ENCODE measurements at regions not wholly inside any gene's neighbourhood (a gene's known extent, or its start where the extent isn't known, plus 50 kb on each side); places are given as distances from the start of the nearest gene placed in this dataset.
A peak's percentile ranks its signal among the peaks of the same experiment; 100 is the strongest.
"Not testable (repeated sequence)": the region's sequence is repeated elsewhere in the genome, so short reads cannot be mapped to it uniquely, and the experiment has no call there.

DNA sequence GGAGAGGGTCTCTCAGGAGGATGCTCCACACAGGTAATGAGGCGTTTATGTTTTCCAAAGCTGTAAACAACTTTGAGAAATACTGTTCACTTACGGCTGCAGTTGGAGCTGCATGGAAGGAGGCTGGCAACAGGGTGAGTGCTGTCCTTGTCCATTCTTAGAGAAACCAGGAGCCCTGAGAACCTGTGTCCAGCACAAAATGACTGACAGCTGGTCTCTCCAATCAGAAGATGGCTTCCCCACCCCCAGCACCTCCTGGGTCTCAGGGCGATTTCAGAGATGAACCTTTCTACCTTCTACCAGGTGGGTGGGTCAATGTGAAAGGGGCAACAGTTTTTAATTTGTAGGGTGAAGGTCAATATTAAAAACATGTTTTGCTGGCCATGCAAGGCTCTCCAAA, 353.6 kb downstream of the NPHP4 start:
- no peak for DNase-seq

DNA sequence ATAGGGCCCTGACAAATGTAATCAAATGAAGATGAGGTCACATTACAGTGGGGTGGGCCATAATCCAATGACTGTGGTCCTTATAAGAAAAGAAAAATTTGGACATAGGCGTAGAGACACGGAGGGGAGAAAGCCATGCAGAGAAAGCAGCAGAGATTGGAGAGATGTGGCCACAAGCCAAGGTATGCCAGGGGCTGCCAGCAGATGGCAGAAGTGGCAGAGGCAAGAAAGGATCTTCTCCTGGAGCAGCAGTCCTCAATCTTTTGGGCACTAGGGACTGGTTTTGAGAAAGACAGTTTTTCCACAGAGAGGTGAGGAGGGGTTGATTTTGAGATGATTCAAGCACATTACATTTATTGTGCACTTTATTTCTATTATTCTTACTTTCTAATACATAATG, 355.1 kb downstream of the NPHP4 start:
- peak in 8 of 51 donors; percentile 3 to 24 (median 8) for DNase-seq

DNA sequence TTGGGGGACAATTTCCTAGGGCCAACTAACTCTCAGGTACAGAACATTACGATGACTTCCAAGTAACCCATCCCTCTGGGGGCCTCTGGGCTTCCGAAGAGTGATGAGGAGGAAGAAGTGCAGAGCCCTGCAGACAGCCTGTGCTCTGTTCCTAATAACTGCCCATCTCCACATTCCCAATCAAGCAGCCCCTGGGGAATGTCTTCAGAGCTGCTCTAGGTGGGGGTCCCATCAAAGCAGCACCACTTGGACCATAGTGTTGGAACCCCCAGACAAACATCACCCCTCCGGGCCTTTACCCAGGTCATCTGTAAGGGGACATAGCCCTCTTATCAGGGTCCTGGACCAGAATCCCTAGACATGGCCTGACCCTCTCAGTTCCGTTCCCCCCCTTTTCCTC, 357.3 kb downstream of the NPHP4 start:
- DNase-seq, result no peak

DNA sequence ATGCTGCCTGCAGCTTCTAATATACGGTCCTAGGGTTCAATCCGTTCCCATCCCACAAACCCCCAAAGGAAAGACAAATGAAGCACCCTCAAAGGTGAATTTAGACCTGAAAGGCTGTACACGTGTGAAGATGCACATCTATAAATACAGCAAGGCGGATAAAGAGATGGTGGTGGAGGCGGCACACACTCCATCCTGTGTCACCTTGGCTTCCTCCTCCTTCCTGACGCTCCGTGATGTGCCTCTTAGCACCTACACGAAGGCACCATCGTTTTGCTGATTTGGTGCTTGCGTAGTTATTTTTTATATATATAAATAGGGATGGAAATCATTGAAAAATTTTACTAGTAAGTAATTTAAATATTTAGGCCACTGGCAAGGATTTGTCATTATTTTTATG, 359.4 kb downstream of the NPHP4 start:
- DNase-seq, result no peak

DNA sequence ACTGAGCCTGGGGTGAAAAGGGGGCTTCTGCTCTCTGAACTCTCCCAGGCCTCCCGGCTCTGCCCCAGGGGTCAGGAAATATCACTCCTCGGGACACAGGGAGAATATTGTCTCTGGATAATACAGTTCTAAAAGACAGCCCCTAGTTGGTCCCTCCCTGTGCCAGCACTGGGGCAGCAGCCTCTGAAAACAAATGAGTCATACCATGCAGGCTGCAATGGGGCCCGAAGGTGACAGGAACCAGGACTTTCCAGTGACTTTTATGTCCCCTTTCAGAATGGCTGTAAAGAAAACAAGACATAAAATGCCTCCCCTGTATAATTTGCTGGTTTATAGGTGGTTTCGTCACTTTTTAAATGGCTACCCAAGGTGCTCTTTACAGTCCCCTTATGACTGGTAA, 360.0 kb downstream of the NPHP4 start:
- no peak for DNase-seq

DNA sequence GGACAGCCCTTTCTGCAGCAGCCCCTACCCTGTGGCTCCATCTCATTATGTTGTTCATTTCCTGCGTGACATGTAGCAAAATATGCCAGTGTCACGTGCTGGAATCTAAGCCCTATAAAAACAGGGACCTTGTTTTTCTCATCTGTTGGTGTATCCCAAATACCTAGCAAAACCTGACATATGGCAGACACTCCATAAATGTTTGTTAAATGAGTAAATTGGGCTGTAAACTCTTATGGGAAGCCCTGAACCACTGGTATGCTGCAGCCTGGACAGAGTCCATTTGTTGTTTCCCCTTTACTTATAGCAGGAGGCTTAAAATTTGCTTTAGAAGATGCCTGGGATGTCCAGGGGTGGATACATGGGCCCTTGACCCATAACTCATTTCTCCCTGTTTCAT, 363.8 kb downstream of the NPHP4 start:
- DNase-seq, result no peak

DNA sequence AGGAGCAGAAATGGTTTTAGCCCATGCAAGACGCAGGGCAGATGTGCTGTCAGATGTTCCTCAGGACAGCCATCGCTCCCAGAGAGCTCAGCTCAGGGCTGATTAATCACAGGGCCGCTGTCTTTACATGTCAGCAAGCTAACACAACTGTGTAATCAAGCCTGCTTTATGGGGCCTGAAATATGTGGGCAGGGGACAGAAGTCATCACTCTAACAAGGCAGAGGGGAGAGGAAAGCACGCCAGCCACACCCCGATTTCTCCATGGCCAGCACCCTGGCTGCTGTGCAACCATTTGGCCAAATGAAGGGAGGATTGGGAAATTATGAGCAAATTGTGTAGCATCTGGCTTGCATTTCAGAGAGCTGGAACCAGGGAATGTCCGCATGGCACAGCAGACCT, 368.8 kb downstream of the NPHP4 start:
- no peak for DNase-seq

DNA sequence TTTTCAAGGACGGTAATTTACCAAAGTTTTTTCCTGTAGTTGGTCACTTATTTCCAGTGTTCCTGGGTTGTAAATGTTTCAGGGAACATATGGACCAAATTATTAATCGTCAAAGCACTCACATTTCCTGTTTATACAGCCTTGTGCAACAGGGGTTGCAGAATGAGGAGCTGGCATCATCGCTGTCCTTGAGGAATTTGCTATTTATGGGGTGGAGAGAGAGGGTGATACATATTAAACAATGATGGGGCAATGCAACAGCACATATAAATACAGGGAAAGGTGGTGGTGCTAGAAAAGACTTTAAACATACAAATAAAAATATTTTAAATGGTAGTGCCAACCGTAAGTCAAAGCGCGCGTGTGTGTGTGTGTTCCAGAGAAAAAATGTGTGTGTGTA, 369.8 kb downstream of the NPHP4 start:
- no peak for DNase-seq

DNA sequence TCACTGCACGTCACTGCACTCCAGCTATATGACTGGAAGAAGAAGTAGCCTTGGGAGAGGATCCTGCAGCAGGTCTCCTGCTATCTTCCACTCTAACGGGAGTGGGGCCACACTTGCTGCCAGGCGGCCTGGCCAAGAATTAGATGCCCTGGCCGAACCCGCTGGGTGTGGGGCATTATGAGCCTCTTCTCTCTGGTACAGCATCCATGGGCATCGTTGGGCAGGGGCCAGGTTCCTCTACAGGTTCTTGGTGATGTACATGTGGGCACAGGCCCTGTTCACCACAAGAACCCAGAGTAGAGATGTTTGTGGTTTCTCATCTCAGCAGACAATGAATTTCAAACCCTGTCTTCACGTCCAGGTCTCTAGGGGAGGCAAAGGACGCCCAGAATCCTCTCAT, 370.5 kb downstream of the NPHP4 start:
- DNase-seq, result no peak

DNA sequence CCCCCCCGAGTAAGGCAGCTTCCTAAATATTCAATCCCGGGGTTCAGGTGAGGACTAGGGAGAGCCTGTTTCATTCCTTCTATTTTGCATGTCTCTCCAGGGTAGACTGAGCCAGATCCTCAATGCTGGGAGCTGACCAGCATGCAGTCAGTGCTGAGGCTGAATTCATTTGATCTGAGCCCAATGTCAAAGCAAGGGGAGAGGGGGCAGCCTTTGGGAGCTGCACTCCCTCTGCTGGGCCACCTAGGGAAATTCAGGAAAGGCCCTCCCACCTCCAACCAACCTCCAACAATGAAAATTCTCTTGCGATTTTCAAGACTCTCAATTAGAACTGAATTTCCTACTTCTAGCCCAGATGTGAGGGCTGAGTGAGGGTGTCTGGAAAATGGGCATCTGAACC, 371.2 kb downstream of the NPHP4 start:
- DNase-seq, result peak in 8 of 51 donors; percentile 5 to 29 (median 14)

DNA sequence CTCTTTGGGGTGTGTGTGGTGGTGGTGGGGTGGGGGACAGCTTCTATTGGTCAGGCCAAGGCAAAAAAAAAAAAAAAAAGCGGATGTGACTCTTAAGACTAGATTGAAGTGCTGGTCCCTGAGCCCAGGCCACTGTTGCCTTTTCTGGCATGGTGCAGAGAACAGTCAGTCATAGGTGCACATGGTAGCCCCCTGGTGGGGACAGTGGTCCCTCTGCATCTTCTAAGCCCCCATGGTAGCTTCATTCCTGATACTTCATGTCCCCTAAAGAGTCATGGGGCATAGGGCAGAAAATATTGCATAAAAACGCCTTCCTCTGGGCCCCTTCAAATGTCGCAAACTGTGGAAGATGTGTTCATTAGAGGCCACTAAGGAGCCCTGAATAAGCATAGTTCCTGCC, 371.8 kb downstream of the NPHP4 start:
- no peak for DNase-seq

DNA sequence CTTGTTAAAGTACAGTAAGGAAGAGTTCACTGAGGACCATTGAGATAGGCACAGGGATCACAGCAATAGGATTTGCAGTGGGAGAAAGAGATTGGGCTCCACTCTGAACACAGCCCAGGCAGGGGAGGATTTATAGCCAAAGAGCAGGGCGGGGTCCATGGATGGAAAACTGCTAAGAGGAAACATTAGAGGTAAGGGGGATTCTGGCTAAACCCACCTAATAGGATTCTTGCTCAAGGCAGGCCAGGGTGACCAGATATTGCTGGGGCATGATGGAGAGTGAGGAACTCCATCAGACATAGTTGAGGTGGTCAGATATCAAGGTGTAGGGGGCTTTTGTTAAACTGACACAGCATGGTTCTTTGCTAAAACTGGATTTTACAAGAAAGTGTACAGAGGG, 372.8 kb downstream of the NPHP4 start:
- no peak for DNase-seq

DNA sequence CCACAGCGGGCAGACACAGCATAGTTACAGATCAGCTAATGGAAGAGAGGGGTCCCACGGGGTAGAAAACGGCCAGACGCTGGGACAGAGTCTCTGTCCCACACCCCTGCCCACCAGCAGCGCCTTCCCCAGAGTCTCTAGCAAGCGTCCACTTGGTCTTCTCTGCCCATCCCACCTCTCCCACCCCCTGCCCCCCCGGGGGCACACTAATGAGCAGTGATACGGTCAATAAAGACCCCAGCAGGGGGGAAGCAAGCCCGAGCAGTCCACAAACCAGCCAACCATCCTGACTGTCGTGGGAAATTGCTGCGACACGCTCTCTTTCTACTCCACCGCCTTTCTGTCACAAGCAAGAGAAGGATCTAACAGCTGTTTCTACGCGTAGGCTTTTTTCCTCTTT, 374.7 kb downstream of the NPHP4 start:
- DNase-seq, result no peak

DNA sequence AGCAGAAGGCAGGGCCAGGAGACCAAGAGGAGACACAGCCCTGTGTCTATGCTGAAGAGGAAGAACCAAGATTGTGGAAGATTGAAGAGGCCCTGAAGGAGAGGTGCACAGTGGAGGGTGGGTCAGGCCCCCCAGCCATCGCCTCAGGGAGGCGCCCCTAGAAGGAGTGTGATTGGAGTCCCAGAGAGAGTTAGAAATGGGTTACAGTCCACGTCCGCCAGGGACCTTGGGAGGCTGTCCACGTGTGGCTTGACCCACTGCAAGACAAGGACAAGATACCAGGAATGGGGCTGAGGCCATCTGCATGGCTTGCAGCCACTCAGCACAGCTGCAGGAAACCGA, 375.1 kb downstream of the NPHP4 start:
- DNase-seq, result no peak

DNA sequence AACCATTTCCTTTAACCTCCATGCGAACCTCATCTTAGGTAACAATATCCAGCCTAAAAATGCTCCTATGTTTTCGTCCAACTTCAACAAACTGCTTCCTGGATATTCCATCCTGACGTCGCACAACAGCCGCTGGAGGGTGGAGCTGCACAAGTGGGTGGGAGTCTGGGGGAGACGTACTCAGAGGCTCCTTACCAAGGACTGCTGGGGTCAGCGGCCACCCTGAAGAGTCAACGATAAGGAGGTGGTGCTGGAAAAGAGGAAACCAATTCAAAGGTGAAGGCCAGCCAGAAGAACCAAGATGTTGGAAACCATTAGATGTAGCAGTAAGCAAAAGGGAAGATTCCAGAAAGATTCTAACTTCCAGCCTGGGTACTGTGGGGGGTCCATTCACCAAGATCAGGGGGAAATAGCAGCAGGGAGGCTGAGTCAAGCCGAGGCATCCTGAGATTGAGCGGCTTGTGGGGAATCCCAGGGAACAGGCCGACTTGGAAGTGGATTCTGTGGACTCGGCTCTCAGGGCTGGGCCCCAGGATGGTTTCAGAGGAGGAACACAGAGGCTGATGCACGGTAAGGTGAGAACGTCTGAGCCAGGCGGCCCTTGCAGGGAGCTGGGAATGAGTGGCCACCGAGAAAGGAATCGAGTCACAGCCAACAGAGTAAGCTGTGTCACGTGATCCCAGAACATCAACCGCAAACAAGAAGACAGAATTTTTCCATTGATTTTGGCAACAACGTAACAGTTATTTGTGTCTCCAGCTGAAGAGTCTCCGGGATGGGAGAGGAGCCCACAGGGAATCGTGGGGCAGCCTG, 375.7 kb downstream of the NPHP4 start:
- DNase-seq, result no peak

DNA sequence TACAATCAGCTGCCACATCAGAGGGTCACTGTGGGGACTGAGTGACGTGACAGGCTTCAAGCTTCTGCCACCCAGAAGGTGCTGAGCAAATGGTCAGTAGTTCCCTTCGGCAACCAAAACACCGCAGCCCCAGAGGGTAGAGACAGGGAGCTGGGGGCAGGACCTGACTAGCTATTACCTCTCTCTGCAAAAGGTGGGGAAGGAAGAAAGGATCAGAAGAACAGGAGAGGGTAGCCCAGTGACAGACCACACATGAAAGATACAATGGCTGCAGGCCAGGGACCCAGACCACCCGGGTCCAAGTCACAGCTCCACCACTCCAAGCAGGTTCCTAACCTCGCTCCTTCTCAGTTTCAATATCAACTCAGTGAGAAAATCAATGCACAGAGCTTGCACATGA, 377.1 kb downstream of the NPHP4 start:
- no peak for DNase-seq

DNA sequence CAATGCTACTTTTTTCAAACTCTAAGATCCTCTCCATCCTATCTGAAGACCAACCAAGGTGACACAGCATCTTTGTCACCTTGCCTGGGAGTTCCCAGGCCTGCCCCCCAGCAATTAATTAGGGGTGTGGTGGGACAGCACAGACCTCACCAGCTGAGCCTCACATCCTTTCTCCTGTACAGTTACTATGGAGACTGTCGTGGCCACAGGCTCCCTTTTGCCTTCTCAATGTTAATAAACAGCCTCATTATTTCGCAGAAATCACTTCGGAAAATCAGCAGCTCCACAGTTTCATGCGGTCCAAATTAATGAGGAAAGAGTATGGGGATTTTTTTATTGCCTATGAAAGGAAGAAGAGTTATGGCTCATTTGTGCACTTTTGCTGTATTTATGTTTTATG, 378.3 kb downstream of the NPHP4 start:
- no peak for DNase-seq

DNA sequence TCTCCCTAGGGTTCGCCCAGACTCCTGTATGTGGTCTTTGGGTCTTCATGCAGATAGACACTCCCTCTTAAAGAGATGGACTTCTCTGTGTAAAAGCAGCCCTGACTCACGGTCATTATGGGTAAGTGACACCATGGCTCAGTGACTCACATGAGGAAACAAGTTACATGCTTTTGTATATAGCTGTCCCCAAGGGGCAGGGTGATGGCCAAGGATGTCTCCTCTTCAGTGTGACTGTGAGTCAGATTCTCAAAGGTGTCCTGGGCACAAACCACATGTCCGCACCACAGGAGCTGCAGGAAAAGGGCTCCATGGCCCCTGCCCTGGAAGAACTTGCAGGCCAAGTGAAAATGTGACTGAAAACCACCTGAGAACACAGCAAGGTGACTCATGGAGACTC, 380.4 kb downstream of the NPHP4 start:
- no peak for DNase-seq

DNA sequence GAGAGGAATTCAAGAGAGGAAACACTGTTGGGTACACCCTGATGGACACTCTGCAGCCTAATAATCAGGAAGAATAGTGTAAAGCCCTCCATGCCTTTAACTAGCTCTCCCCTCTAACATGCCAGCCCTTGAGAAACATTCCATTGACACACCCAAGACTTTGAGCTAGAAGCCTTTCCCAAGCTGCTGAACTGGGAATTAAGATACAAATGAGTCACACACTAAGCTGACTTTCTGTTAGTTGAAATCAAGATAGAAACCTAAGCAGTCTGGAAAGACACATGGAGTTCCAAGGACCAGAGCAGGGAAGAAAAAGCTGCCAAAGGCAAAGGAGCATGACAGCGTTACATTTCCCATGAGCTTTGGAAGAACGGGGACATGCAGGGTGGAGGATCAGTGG, 380.8 kb downstream of the NPHP4 start:
- DNase-seq, result no peak

DNA sequence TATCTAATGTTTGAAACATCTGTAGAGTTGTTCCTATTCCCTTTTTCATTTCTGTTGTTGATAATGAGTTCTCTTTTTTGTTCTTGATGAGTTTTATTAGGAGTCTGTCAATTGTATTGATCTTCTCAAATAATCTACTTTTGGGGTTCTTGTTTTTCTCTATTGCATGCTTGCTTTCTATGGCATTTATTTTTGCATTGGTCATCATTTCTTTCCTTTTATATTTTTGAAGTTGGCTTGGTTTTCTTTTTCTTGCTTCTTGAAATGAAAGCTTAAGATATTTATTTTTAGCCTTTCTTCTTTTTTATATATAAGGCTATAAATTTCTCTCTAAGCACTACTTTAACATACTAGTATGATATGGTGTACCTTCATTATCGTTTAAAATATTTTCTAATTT, 381.8 kb downstream of the NPHP4 start:
- no peak for DNase-seq

DNA sequence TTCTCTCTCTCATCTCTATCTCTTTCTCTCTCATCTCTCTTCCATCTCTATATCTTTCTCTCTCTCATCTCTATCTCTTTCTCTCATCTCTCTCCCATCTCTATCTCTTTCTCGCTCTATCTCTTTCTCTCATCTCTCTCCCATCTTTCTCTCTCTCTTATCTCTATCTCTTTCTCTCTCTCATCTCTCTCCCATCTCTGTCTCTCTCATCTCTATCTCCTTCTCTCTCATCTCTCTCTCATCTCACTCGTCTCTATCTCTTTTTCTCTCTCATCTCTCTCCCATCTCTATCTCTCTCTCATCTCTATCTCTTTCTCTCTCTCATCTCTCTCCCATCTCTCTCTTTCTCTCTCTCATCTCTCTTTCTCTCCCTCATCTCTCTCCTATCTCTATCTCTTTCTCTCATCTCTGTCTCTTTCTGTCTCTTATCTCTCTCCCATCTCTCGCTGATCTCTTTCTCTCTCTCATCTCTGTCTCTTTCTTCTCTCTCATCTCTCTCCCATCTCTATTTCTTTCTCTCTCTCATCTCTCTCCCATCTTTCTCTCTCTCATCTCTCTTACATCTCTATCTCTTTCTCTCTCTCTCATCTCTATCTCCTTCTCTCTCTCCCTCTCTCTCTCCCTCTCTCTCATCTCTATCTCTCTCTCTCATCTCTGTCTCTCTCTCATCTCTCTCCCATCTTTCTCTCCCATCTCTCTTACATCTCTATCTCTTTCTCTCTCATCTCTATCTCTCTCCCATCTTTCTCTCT, 388.7 kb downstream of the NPHP4 start:
- DNase-seq, result no peak

DNA sequence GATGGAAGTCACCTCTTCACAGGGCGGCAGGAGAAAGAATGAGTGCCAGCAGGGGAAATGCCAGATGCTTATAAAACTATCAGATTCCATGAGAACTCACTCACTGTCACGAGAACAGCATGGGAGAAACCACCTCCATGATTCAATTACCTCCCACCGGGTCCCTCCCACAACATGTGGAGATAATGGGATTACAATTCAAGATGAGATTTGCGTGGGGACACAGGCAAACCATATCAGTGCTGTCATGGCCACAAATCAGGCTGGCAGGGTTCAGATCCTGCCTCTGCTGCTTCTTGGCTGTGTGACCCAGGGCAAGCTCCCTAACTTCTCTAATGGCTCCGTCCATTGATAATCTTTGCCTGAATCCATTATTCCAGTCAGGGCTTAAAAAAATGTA, 389.5 kb downstream of the NPHP4 start:
- DNase-seq, result not testable (repeated sequence)

DNA sequence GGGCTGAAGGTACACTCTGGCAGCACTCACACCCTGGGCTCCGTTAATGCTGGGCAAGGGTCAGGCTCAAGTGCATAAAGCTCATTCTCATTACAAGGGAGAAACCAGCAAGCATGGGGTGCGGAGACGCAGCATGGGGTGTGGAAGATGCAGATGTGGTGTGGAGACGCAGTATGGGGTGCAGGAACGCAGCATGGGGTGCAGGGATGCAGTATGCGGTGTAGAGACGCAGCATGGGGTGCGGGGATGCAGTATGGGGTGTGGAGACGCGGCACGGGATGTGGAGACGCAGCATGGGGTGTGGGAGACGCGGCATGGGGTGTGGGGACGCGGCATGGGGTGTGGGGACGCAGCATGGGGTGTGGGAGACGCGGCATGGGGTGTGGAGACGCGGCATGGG, 390.7 kb downstream of the NPHP4 start:
- DNase-seq, result no peak

Measured in hypothalamus (tissue), 51 donors.